HepG2 (cell line): ENCODE measurements at regions not wholly inside any gene's neighbourhood (a gene's known extent, or its start where the extent isn't known, plus 50 kb on each side); places are given as distances from the start of the nearest gene placed in this dataset.

Experiments
- ARID2 ChIP-seq: sonication (generic); formaldehyde crosslinking; IDR thresholded peaks from 2 replicates; pipeline ENCODE4 v1.8.1; 2022; ENCODE audit warnings: mild to moderate bottlenecking, missing genetic modification reagents, borderline replicate concordance
- ARNT2 ChIP-seq: sonication (generic); formaldehyde crosslinking; IDR thresholded peaks from 2 replicates; pipeline ENCODE4 v1.8.0; 2022; ENCODE audit warnings: mild to moderate bottlenecking, low read depth, missing genetic modification reagents, moderate library complexity
- CREM ChIP-seq, 2 experiments: sonication (generic) in 1 of 2; formaldehyde crosslinking in 1 of 2; IDR thresholded peaks; 2 replicates each; pipeline versions ENCODE4 v1.4.0 to v1.6.1; 2016 to 2020; ENCODE audit warnings: antibody characterized with exemption in 1 of 2, mild to moderate bottlenecking in 1 of 2, missing genetic modification reagents in 1 of 2
- ELF4 ChIP-seq: sonication (generic); formaldehyde crosslinking; IDR thresholded peaks from 2 replicates; pipeline ENCODE4 v1.5.0; 2020; ENCODE audit warnings: missing genetic modification reagents, mild to moderate bottlenecking, moderate library complexity, borderline replicate concordance
- HNF4A ChIP-seq: sonication (generic); formaldehyde crosslinking; IDR thresholded peaks from 2 replicates; pipeline ENCODE4 v1.4.0; 2020; ENCODE audit warnings: missing genetic modification reagents
- HNRNPL ChIP-seq: fragments of 200-400 bp; formaldehyde crosslinking; IDR thresholded peaks from 2 replicates; pipeline ENCODE4 v1.6.1; 2017; ENCODE audit warnings: mild to moderate bottlenecking, low read depth, low read length
- MZF1 ChIP-seq: sonication (generic); formaldehyde crosslinking; IDR thresholded peaks from 2 replicates; pipeline ENCODE4 v1.8.1; 2023; ENCODE audit warnings: mild to moderate bottlenecking, missing genetic modification reagents, borderline replicate concordance
- RXRB ChIP-seq: IDR thresholded peaks from 2 replicates; pipeline ENCODE4 v1.6.1; 2016; ENCODE audit warnings: borderline replicate concordance, missing genetic modification reagents, missing compliant biosample characterization
- SIX4 ChIP-seq: sonication (generic); formaldehyde crosslinking; IDR thresholded peaks from 2 replicates; pipeline ENCODE4 v1.4.0; 2020; ENCODE audit warnings: missing genetic modification reagents
- SMAD3 ChIP-seq: sonication (generic); formaldehyde crosslinking; IDR thresholded peaks from 2 replicates; pipeline ENCODE4 v1.4.0; 2020; ENCODE audit warnings: missing genetic modification reagents
- THAP11 ChIP-seq: IDR thresholded peaks from 2 replicates; pipeline ENCODE4 v1.6.1; 2016; ENCODE audit warnings: missing biosample characterization, missing genetic modification reagents
- ZMYM2 ChIP-seq: sonication (generic); formaldehyde crosslinking; IDR thresholded peaks from 2 replicates; pipeline ENCODE4 v1.8.0; 2022; ENCODE audit warnings: mild to moderate bottlenecking, missing genetic modification reagents
- ZNF7 ChIP-seq: IDR thresholded peaks from 2 replicates; pipeline ENCODE4 v1.6.1; 2016; ENCODE audit warnings: missing biosample characterization, missing genetic modification reagents
- ZNF737 ChIP-seq: sonication (generic); formaldehyde crosslinking; IDR thresholded peaks from 2 replicates; pipeline ENCODE4 v1.5.0; 2020; ENCODE audit warnings: missing genetic modification reagents, mild to moderate bottlenecking, borderline replicate concordance
- TF ChIP-seq, protein P1 (sequence below): IDR thresholded peaks from 2 replicates; pipeline ENCODE4 v1.6.1; 2016; ENCODE audit warnings: low read depth, missing genetic modification reagents, missing compliant biosample characterization
- TF ChIP-seq, protein P2 (sequence below): sonication (generic); formaldehyde crosslinking; IDR thresholded peaks from 2 replicates; pipeline ENCODE4 v1.4.0; 2020; ENCODE audit warnings: missing genetic modification reagents
- TF ChIP-seq, protein P3 (sequence below): IDR thresholded peaks from 2 replicates; pipeline ENCODE4 v1.6.1; 2016

DNA sequence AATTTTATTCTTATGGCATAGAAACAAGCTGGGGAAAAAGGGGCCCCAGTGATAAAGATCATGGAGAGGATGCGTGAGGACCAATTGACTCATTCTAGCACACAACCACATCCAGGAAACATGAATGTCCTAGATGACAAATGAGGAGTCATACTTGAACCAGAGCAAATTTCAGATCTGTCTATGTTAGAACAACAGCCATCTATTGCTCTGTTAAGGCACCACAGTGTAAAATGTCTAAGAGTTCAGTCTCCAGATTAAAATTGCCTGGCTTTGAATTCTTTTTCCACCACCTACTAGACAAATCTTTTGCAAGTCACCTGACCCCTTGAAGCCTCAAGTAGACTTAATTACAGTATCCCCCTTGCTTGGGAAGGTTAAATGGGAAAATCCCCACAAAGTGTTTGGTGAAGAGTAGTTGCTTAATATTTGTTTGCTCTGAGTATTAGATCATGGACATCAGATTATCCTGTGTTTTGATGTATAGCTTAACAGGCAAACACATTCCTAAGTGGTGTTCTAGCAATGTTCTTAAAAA is 258.7 kb upstream of the TGFBR2 start (continued):
- TF ChIP-seq, protein P1, sequence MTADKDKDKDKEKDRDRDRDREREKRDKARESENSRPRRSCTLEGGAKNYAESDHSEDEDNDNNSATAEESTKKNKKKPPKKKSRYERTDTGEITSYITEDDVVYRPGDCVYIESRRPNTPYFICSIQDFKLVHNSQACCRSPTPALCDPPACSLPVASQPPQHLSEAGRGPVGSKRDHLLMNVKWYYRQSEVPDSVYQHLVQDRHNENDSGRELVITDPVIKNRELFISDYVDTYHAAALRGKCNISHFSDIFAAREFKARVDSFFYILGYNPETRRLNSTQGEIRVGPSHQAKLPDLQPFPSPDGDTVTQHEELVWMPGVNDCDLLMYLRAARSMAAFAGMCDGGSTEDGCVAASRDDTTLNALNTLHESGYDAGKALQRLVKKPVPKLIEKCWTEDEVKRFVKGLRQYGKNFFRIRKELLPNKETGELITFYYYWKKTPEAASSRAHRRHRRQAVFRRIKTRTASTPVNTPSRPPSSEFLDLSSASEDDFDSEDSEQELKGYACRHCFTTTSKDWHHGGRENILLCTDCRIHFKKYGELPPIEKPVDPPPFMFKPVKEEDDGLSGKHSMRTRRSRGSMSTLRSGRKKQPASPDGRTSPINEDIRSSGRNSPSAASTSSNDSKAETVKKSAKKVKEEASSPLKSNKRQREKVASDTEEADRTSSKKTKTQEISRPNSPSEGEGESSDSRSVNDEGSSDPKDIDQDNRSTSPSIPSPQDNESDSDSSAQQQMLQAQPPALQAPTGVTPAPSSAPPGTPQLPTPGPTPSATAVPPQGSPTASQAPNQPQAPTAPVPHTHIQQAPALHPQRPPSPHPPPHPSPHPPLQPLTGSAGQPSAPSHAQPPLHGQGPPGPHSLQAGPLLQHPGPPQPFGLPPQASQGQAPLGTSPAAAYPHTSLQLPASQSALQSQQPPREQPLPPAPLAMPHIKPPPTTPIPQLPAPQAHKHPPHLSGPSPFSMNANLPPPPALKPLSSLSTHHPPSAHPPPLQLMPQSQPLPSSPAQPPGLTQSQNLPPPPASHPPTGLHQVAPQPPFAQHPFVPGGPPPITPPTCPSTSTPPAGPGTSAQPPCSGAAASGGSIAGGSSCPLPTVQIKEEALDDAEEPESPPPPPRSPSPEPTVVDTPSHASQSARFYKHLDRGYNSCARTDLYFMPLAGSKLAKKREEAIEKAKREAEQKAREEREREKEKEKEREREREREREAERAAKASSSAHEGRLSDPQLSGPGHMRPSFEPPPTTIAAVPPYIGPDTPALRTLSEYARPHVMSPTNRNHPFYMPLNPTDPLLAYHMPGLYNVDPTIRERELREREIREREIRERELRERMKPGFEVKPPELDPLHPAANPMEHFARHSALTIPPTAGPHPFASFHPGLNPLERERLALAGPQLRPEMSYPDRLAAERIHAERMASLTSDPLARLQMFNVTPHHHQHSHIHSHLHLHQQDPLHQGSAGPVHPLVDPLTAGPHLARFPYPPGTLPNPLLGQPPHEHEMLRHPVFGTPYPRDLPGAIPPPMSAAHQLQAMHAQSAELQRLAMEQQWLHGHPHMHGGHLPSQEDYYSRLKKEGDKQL (CRISPR knock-in tag) = peak; percentile 48; the same call in 1 of the 2 replicates
- TF ChIP-seq RXRB (CRISPR knock-in tag) = peak; percentile 63; the same call in 1 of the 2 replicates
- TF ChIP-seq, protein P2, sequence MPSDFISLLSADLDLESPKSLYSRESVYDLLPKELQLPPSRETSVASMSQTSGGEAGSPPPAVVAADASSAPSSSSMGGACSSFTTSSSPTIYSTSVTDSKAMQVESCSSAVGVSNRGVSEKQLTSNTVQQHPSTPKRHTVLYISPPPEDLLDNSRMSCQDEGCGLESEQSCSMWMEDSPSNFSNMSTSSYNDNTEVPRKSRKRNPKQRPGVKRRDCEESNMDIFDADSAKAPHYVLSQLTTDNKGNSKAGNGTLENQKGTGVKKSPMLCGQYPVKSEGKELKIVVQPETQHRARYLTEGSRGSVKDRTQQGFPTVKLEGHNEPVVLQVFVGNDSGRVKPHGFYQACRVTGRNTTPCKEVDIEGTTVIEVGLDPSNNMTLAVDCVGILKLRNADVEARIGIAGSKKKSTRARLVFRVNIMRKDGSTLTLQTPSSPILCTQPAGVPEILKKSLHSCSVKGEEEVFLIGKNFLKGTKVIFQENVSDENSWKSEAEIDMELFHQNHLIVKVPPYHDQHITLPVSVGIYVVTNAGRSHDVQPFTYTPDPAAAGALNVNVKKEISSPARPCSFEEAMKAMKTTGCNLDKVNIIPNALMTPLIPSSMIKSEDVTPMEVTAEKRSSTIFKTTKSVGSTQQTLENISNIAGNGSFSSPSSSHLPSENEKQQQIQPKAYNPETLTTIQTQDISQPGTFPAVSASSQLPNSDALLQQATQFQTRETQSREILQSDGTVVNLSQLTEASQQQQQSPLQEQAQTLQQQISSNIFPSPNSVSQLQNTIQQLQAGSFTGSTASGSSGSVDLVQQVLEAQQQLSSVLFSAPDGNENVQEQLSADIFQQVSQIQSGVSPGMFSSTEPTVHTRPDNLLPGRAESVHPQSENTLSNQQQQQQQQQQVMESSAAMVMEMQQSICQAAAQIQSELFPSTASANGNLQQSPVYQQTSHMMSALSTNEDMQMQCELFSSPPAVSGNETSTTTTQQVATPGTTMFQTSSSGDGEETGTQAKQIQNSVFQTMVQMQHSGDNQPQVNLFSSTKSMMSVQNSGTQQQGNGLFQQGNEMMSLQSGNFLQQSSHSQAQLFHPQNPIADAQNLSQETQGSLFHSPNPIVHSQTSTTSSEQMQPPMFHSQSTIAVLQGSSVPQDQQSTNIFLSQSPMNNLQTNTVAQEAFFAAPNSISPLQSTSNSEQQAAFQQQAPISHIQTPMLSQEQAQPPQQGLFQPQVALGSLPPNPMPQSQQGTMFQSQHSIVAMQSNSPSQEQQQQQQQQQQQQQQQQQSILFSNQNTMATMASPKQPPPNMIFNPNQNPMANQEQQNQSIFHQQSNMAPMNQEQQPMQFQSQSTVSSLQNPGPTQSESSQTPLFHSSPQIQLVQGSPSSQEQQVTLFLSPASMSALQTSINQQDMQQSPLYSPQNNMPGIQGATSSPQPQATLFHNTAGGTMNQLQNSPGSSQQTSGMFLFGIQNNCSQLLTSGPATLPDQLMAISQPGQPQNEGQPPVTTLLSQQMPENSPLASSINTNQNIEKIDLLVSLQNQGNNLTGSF (CRISPR knock-in tag) = no peak
- TF ChIP-seq ELF4 (CRISPR knock-in tag) = no peak
- no peak for TF ChIP-seq ZNF737 (CRISPR knock-in tag)
- no peak for TF ChIP-seq ARID2 (CRISPR knock-in tag)
- TF ChIP-seq SMAD3 = peak; percentile 63; the same call in 1 of the 2 replicates
- peak; percentile 41; the same call in 1 of the 2 replicates for TF ChIP-seq THAP11
- TF ChIP-seq ZNF7 = no peak
- TF ChIP-seq ARNT2 (CRISPR knock-in tag) = no peak
- TF ChIP-seq SIX4 (CRISPR knock-in tag) = peak; percentile 49; the same call in 1 of the 2 replicates
- TF ChIP-seq HNF4A = peak; percentile 48; the same call in 1 of the 2 replicates
- TF ChIP-seq MZF1 (CRISPR knock-in tag) = no peak
- TF ChIP-seq ZMYM2 = peak; percentile 48; the same call in 1 of the 2 replicates
- TF ChIP-seq, protein P3, sequence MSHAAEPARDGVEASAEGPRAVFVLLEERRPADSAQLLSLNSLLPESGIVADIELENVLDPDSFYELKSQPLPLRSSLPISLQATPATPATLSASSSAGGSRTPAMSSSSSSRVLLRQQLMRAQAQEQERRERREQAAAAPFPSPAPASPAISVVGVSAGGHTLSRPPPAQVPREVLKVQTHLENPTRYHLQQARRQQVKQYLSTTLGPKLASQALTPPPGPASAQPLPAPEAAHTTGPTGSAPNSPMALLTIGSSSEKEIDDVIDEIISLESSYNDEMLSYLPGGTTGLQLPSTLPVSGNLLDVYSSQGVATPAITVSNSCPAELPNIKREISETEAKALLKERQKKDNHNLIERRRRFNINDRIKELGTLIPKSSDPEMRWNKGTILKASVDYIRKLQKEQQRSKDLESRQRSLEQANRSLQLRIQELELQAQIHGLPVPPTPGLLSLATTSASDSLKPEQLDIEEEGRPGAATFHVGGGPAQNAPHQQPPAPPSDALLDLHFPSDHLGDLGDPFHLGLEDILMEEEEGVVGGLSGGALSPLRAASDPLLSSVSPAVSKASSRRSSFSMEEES (CRISPR knock-in tag) = peak; percentile 54
- TF ChIP-seq HNRNPL = no peak
- peak; percentile 73 for TF ChIP-seq CREM (IDR thresholded peaks at IDR 0.05)
- no peak for TF ChIP-seq CREM (CRISPR knock-in tag; IDR thresholded peaks at IDR 0.05)
